HFFc6 (cell line): ENCODE measurements at regions not wholly inside any gene's neighbourhood (a gene's known extent, or its start where the extent isn't known, plus 50 kb on each side); places are given as distances from the start of the nearest gene placed in this dataset.

ENCODE experiments used
- DNase-seq: peaks from one replicate; pipeline ENCODE4 v3.0.0-alpha.2; 2018
- H3K27ac Mint-ChIP-seq: 2 replicates; pipeline ENCODE4 v1.8.0; 2020; ENCODE audit warnings: mild to moderate bottlenecking, mixed read lengths
- H3K27me3 Mint-ChIP-seq: 2 replicates; pipeline ENCODE4 v1.8.0; 2021; ENCODE audit warnings: mild to moderate bottlenecking, moderate library complexity, mixed read lengths; ENCODE audit not compliant: insufficient read depth
- H3K36me3 Mint-ChIP-seq: 2 replicates; pipeline ENCODE4 v1.8.0; 2021; ENCODE audit warnings: low read depth, mixed read lengths
- H3K4me1 Mint-ChIP-seq: 2 replicates; pipeline ENCODE4 v1.8.0; 2020; ENCODE audit warnings: low read depth, mixed read lengths
- H3K4me3 Mint-ChIP-seq: 2 replicates; pipeline ENCODE4 v1.8.0; 2020; ENCODE audit warnings: mild to moderate bottlenecking, moderate library complexity, mixed read lengths
- H3K9me3 Mint-ChIP-seq: 2 replicates; pipeline ENCODE4 v1.8.0; 2020; ENCODE audit warnings: mild to moderate bottlenecking, mixed read lengths
- TF ChIP-seq, protein P1 (sequence below): fragments of 200-600 bp; sonication (generic); IDR thresholded peaks from 2 replicates; pipeline ENCODE4 v1.5.0; 2021; ENCODE audit warnings: antibody characterized with exemption, mild to moderate bottlenecking

DNA sequence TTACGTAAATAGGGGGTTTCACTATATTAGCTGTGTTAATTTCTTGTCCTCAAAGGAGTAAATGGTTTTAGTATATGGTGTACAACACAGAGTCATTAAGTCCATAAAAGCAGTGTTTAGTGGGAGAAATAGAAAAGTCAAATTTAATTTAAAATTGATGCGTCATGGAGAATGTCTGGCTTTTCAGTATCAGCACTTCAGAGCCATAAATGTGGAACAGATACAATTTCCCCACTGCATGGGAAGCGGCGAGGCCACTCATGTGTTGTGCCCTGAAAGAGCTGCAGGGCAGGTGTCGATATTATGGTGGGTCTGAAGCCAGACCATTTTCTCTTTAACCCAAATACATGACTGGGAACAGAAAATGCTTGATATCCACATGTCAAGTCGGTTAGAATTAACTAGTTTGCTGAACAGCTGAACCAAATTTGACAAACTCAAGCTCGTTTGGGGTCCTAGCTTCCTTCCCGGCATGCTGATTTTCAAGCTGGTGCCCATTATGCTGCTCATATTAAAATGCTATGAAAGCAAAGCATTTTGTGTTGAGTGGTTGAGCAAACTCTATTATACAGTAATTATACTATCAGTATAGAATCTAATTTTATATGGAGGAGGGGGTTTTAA is 364.6 kb upstream of the TBL1XR1 start:
- TF ChIP-seq, protein P1, sequence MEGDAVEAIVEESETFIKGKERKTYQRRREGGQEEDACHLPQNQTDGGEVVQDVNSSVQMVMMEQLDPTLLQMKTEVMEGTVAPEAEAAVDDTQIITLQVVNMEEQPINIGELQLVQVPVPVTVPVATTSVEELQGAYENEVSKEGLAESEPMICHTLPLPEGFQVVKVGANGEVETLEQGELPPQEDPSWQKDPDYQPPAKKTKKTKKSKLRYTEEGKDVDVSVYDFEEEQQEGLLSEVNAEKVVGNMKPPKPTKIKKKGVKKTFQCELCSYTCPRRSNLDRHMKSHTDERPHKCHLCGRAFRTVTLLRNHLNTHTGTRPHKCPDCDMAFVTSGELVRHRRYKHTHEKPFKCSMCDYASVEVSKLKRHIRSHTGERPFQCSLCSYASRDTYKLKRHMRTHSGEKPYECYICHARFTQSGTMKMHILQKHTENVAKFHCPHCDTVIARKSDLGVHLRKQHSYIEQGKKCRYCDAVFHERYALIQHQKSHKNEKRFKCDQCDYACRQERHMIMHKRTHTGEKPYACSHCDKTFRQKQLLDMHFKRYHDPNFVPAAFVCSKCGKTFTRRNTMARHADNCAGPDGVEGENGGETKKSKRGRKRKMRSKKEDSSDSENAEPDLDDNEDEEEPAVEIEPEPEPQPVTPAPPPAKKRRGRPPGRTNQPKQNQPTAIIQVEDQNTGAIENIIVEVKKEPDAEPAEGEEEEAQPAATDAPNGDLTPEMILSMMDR, result no peak
- H3K27ac Mint-ChIP-seq, result no peak overlapping the region
- H3K36me3 Mint-ChIP-seq, result no peaks in the 10 kb centered on the region
- H3K4me3 Mint-ChIP-seq, result no peak overlapping the region
- DNase-seq, result no peak
- no peaks in the 10 kb centered on the region for H3K9me3 Mint-ChIP-seq
- no peaks in the 10 kb centered on the region for H3K4me1 Mint-ChIP-seq
- no peaks in the 10 kb centered on the region; the same call in 1 of the 2 replicates for H3K27me3 Mint-ChIP-seq

DNA sequence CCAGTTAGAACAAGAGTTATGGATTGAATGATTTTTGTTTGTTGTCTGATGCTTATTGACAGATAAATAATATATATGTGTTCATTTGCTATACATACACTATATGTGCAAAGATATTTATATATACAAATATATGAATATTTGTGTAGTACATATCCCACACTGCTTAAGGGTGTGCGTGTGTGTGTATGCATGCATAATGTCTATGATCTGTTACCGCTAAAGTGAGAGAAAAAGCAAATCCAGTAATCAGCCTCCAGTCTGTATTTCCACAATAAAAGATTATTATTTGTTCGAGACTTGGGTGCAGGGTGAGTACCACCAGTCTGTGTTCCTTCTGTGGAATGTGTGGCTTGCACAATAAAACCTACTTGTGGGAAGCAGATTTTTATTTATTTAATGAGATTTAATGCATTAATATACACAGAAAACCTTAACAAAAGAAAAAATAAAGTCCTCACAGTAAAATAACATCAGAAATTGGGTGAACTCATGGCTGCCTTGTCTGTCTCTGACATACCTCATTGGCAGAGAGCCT is 366.0 kb upstream of the TBL1XR1 start:
- H3K4me1 Mint-ChIP-seq, result peaks cover 6% of the 10 kb centered on the region; the same call in 1 of the 2 replicates
- TF ChIP-seq, protein P1, result no peak
- DNase-seq, result no peak
- H3K27ac Mint-ChIP-seq, result no peak overlapping the region
- no peaks in the 10 kb centered on the region for H3K9me3 Mint-ChIP-seq
- no peaks in the 10 kb centered on the region; the same call in 1 of the 2 replicates for H3K27me3 Mint-ChIP-seq
- no peak overlapping the region for H3K4me3 Mint-ChIP-seq
- H3K36me3 Mint-ChIP-seq, result no peaks in the 10 kb centered on the region

DNA sequence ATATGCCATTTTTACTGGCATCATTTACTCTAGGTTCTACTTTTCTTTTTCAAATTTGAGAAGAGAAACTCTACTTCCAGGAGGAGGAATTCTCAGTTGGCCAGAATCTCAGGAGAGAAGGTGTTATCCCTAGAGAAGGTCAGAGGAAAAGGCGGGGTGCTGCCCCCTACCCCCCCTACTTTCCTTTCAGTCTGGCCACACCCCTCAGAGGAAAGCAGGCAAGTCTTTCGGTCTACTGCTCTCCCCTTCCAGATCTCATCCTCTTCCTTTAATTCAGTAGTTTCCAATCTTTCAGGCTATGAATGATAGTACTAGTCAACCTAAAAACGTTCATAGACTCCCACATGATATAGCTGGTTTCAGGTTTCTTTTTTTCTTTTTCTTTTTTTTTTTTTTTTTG is 366.5 kb upstream of the TBL1XR1 start:
- Mint-ChIP-seq H3K4me1 (peaks cover 6% of the 10 kb centered on the region; the same call in 1 of the 2 replicates), H3K36me3 (no peaks in the 10 kb centered on the region), H3K9me3 (no peaks in the 10 kb centered on the region), H3K4me3 (no peak overlapping the region), H3K27ac (no peak overlapping the region), H3K27me3 (no peaks in the 10 kb centered on the region; the same call in 1 of the 2 replicates)
- TF ChIP-seq, protein P1, result no peak
- DNase-seq, result no peak

DNA sequence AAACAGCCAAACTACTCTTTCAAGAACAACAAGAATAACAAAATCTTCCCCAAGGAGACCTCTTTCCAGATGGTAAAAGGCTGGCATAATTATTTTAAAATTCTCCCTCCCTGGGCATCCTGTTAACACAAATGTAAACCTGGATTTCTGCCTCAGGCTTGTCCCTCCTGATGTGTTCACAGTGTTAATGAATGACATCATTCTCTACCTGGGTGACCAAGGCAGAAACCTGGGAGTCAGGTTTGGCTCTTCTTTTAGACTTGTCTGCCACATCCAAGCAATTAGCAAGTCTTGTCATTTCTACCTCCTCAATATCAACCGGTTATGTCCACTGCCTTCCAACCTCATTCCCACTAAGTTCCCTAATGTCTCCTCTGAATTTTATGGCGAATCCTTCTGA is 368.7 kb upstream of the TBL1XR1 start:
- TF ChIP-seq, protein P1, result no peak
- Mint-ChIP-seq H3K4me1 (peaks cover 20% of the 10 kb centered on the region), H3K36me3 (no peaks in the 10 kb centered on the region), H3K4me3 (no peak overlapping the region), H3K27ac (no peak overlapping the region), H3K9me3 (no peaks in the 10 kb centered on the region), H3K27me3 (no peaks in the 10 kb centered on the region; the same call in 1 of the 2 replicates)
- no peak for DNase-seq

DNA sequence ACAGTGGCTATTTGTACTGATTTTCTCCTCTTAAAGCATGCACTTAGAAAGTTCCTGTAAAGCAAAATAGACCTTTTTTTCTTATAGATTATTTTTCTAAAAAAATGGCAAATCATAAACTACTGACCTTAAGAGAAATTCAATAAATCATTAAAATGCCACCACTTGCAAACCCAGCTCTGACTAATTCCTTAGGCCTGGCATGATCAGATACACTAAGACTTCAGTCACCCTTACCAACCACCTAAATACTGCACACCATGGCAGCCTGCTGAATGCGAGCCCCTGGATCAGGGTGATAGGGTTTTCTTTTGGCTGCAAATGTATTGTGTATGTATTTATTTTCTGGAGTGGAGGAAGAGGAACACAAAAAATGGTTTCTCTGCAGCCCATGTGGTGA is 370.6 kb upstream of the TBL1XR1 start:
- Mint-ChIP-seq H3K4me3 (no peak overlapping the region), H3K36me3 (no peaks in the 10 kb centered on the region), H3K9me3 (no peaks in the 10 kb centered on the region), H3K27me3 (no peaks in the 10 kb centered on the region; the same call in 1 of the 2 replicates), H3K27ac (no peak overlapping the region), H3K4me1 (peaks cover 32% of the 10 kb centered on the region)
- TF ChIP-seq, protein P1, result no peak
- DNase-seq, result no peak
